Vagina (tissue), 2 donors: ENCODE measurements at regions not wholly inside any gene's neighbourhood (a gene's known extent, or its start where the extent isn't known, plus 50 kb on each side); places are given as distances from the start of the nearest gene placed in this dataset.

Experiments
- DNase-seq, 2 donors: peaks; one replicate each; pipeline ENCODE4 v3.0.0-alpha.2; 2017; ENCODE audit errors: extremely low spot score in 2 of 2
- H3K27ac ChIP-seq: fragments of 200-600 bp; sonication (generic); one replicate; pipeline ENCODE4 v1.5.1; 2019
- H3K27me3 ChIP-seq: fragments of 200-600 bp; sonication (generic); one replicate; pipeline ENCODE4 v1.5.1; 2019
- H3K36me3 ChIP-seq, 2 donors: fragments of 200-600 bp; sonication (generic); one replicate each; pipeline ENCODE4 v1.5.1; 2017 to 2019
- H3K4me1 ChIP-seq: fragments of 200-600 bp; sonication (generic); one replicate; pipeline ENCODE4 v1.5.1; 2019
- H3K4me3 ChIP-seq, 2 donors: fragments of 200-600 bp; sonication (generic); 1 replicate in 1 of 2; 2 replicates in 1 of 2; pipeline ENCODE4 v1.5.1; 2016 to 2019
- H3K9me3 ChIP-seq: fragments of 200-600 bp; sonication (generic); one replicate; pipeline ENCODE4 v1.5.1; 2019
- POLR2A ChIP-seq, 2 donors: fragments of 450-650 bp; IDR thresholded peaks; one replicate each; pipeline ENCODE4 v1.6.1; 2017; ENCODE audit warnings: antibody characterized with exemption in 2 of 2, mild to moderate bottlenecking in 2 of 2, moderate library complexity in 2 of 2
- POLR2AphosphoS5 ChIP-seq, 2 donors: sonication (generic); formaldehyde crosslinking; IDR thresholded peaks; one replicate each; pipeline ENCODE4 v1.9.0; 2017; ENCODE audit warnings: antibody characterized with exemption in 2 of 2, mild to moderate bottlenecking in 2 of 2, low read depth in 1 of 2; ENCODE audit not compliant: insufficient read depth in 1 of 2
- intact Hi-C: fragments of 100-400 bp; cut with DNase I; formaldehyde crosslinking; loops from one replicate; pipeline ENCODE4 v1.15.1; 2023
- TF ChIP-seq, protein P1 (sequence below), 3 experiments: fragments of 450-650 bp in 2 of 3; fragments of 200-600 bp in 1 of 3; sonication (generic) in 1 of 3; IDR thresholded peaks; one replicate each; pipeline ENCODE4 v1.5.1; 2017 to 2019; ENCODE audit warnings: antibody characterized with exemption in 3 of 3, mild to moderate bottlenecking in 2 of 3, moderate library complexity in 2 of 3

DNA sequence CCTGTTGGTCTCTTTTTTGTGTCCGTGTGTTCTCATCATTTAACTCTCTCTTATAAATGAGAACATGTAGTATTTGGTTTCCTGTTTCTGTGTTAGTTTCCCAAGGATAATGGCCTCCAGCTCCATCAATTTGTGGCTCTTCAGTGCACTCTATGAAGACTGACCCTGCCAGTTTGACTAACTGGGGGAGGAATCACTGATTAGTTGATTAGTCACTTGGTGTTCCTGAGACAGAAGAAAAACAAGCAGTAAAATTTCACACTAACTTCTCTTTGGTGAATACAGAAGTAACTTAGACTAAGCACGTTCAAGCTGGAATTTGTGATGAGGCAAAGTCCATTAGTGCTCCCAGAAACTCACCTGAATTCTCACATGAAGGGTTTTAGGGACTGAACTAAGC lies 495.8 kb upstream of the RORB start:
- Histone ChIP-seq H3K9me3 (no peaks in the 10 kb centered on the region), H3K4me3 (no peak overlapping the region), H3K4me1 (no peaks in the 10 kb centered on the region), H3K27me3 (no peaks in the 10 kb centered on the region), H3K36me3 (no peaks in the 10 kb centered on the region), H3K27ac (no peak overlapping the region)
- TF ChIP-seq POLR2A (IDR thresholded peaks at IDR 0.05), result no peak
- intact Hi-C loops, result no loop called here
- DNase-seq, result no peak

- no peak overlapping the region for H3K27ac ChIP-seq
- intact Hi-C loops, result no loop called here
- no peak for TF ChIP-seq POLR2AphosphoS5 (IDR thresholded peaks at IDR 0.05; ENCODE audit: insufficient read depth in 1 of 2, low read depth in 1 of 2)
- no peak for TF ChIP-seq POLR2A (IDR thresholded peaks at IDR 0.05)
- TF ChIP-seq, protein P1, sequence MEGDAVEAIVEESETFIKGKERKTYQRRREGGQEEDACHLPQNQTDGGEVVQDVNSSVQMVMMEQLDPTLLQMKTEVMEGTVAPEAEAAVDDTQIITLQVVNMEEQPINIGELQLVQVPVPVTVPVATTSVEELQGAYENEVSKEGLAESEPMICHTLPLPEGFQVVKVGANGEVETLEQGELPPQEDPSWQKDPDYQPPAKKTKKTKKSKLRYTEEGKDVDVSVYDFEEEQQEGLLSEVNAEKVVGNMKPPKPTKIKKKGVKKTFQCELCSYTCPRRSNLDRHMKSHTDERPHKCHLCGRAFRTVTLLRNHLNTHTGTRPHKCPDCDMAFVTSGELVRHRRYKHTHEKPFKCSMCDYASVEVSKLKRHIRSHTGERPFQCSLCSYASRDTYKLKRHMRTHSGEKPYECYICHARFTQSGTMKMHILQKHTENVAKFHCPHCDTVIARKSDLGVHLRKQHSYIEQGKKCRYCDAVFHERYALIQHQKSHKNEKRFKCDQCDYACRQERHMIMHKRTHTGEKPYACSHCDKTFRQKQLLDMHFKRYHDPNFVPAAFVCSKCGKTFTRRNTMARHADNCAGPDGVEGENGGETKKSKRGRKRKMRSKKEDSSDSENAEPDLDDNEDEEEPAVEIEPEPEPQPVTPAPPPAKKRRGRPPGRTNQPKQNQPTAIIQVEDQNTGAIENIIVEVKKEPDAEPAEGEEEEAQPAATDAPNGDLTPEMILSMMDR (IDR thresholded peaks at IDR 0.05), result no peak
- H3K4me3 ChIP-seq, result no peak overlapping the region
- no peak for DNase-seq
- H3K27me3 ChIP-seq, result no peaks in the 10 kb centered on the region
- H3K4me1 ChIP-seq, result no peaks in the 10 kb centered on the region
- no peaks in the 10 kb centered on the region for H3K9me3 ChIP-seq
- no peaks in the 10 kb centered on the region for H3K36me3 ChIP-seq
Observed at GRCh38 chr9:74006935-74007334, 490.2 kb upstream of the RORB start.

DNA sequence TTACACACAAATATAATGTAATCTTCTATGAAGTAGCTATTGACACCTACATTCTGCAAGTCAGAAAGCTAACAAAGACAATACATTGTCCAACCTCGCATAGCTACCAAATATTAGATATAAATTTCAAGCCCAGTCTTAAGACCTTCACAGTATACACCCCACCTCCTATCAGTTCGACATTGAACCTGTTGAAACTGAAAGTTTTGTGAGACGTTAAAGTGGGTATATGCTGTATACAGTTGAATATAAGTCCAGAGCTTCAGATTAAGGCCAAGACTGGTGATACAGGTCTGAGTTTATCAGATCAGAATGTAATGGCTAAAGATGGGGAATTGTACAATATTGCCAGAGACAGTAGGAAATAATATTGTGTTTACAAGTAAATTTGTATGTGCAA lies 489.3 kb upstream of the RORB start:
- TF ChIP-seq POLR2AphosphoS5 (IDR thresholded peaks at IDR 0.05; ENCODE audit: insufficient read depth in 1 of 2, low read depth in 1 of 2) (no peak), POLR2A (IDR thresholded peaks at IDR 0.05) (no peak)
- no peaks in the 10 kb centered on the region for H3K9me3 ChIP-seq
- DNase-seq, result no peak
- H3K27me3 ChIP-seq, result no peaks in the 10 kb centered on the region
- H3K27ac ChIP-seq, result no peak overlapping the region
- H3K4me3 ChIP-seq, result no peak overlapping the region
- intact Hi-C loops, result no loop called here
- H3K4me1 ChIP-seq, result no peaks in the 10 kb centered on the region
- no peaks in the 10 kb centered on the region for H3K36me3 ChIP-seq

DNA sequence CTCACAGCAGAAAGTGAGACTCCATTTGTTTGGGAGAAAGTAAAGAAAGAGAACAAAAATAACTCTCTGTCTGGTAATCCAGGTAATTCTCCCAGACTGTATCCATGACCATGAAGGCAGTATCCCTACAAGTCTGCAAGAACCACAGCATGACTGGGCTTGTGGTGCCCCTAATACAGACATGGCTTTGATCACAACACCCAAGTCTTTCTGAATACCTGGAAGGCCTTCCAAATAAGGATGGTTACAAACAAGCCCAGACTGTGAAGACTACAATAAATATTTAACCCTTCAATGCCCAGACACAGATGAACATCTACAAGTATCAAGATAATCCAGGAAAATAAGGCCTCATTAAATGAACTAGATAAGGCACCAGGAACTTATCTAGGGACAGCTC lies 481.1 kb upstream of the RORB start:
- intact Hi-C loops, result no loop called here
- TF ChIP-seq, protein P1 (IDR thresholded peaks at IDR 0.05), result no peak
- no peak for TF ChIP-seq POLR2A (IDR thresholded peaks at IDR 0.05)
- TF ChIP-seq POLR2AphosphoS5 (IDR thresholded peaks at IDR 0.05; ENCODE audit: insufficient read depth in 1 of 2, low read depth in 1 of 2), result no peak

DNA sequence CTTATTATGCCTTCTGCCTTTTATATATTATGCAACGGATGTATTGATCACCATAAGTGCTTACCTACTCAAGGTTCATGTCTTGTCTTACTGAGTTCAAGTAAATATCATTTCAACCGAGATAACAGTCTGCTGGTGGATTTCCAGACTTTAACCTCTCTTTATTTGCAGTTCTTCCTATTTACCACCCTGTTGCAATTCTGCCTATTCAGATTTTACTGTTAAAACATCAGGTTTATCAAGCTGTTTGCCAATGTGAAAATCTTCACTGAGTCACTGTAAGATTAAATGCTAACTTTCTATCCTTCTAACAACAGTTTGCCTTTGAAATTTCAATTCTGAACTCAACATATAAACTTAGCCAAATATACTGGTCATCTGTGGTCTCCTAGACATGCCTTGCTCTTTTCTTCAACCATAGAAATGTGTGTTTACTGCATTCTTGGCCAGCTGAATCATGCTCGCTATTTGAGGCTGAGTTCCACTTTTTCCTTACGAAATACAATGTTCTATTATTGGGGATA lies 471.7 kb upstream of the RORB start:
- Histone ChIP-seq H3K36me3 (no peaks in the 10 kb centered on the region), H3K27ac (no peak overlapping the region), H3K4me1 (no peaks in the 10 kb centered on the region), H3K9me3 (no peaks in the 10 kb centered on the region), H3K4me3 (no peak overlapping the region), H3K27me3 (no peaks in the 10 kb centered on the region)
- no peak for DNase-seq
- intact Hi-C loops, result no loop called here
- TF ChIP-seq, protein P1 (IDR thresholded peaks at IDR 0.05), result no peak
- TF ChIP-seq POLR2AphosphoS5 (IDR thresholded peaks at IDR 0.05; ENCODE audit: insufficient read depth in 1 of 2, low read depth in 1 of 2) (no peak), POLR2A (IDR thresholded peaks at IDR 0.05) (no peak)

More for the DNA sequence above, 481.1 kb upstream of the RORB start:
- no peaks in the 10 kb centered on the region for H3K4me1 ChIP-seq
- H3K9me3 ChIP-seq, result no peaks in the 10 kb centered on the region
- no peak overlapping the region for H3K4me3 ChIP-seq
- no peak overlapping the region for H3K27ac ChIP-seq
- no peaks in the 10 kb centered on the region for H3K36me3 ChIP-seq
- no peaks in the 10 kb centered on the region for H3K27me3 ChIP-seq
- no peak for DNase-seq

GRCh38 chr9:74032421-74032820 lies 464.7 kb upstream of the RORB start:
- no peak overlapping the region for H3K27ac ChIP-seq
- TF ChIP-seq, protein P1 (IDR thresholded peaks at IDR 0.05), result no peak
- TF ChIP-seq POLR2AphosphoS5 (IDR thresholded peaks at IDR 0.05; ENCODE audit: insufficient read depth in 1 of 2, low read depth in 1 of 2) (no peak), POLR2A (IDR thresholded peaks at IDR 0.05) (no peak)
- DNase-seq, result no peak
- intact Hi-C loops, result no loop called here
- H3K36me3 ChIP-seq, result no peaks in the 10 kb centered on the region
- H3K4me1 ChIP-seq, result no peaks in the 10 kb centered on the region
- H3K27me3 ChIP-seq, result no peaks in the 10 kb centered on the region
- no peak overlapping the region for H3K4me3 ChIP-seq
- H3K9me3 ChIP-seq, result no peaks in the 10 kb centered on the region
